ENCODE measurements at regions not wholly inside any gene's neighbourhood (a gene's known extent, or its start where the extent isn't known, plus 50 kb on each side); places are given as distances from the start of the nearest gene placed in this dataset.
A peak's percentile ranks its signal among the peaks of the same experiment; 100 is the strongest.

- CTCF ChIA-PET: no interaction called here
- TF ChIP-seq CTCF (IDR thresholded peaks at IDR 0.05; ENCODE audit: insufficient read depth in 1 of 2, low read depth in 1 of 2, low read length in 1 of 2, severe bottlenecking in 1 of 2, unreplicated experiment in 1 of 2): no peak
- H3K27ac Mint-ChIP-seq (ENCODE audit: unreplicated experiment): no peak overlapping the region
- H3K27me3 Mint-ChIP-seq (ENCODE audit: insufficient read depth, unreplicated experiment): no peaks in the 10 kb centered on the region
- no peak for DNase-seq
- intact Hi-C loops (cut with micrococcal nuclease; ENCODE audit: unreplicated experiment): no loop called here
- POLR2A ChIA-PET: no interaction called here
- H3K4me3 Mint-ChIP-seq (ENCODE audit: unreplicated experiment): no peak overlapping the region
- no peaks in the 10 kb centered on the region for H3K27me3 ChIP-seq (replicated peaks; ENCODE audit: control insufficient read depth, insufficient read depth, low read length)
- BruUV-seq (replicated peaks): no TSS peak
- peaks cover 11% of the 10 kb centered on the region for H3K9me3 Mint-ChIP-seq (ENCODE audit: unreplicated experiment)
- no peak overlapping the region for H3K4me3 ChIP-seq (ENCODE audit: low read depth, low read length)
- no peaks in the 10 kb centered on the region for H3K36me3 Mint-ChIP-seq (ENCODE audit: insufficient read depth, unreplicated experiment)
- peaks cover 8% of the 10 kb centered on the region; the same call in 1 of the 2 replicates for H3K4me1 ChIP-seq
- H3K4me1 Mint-ChIP-seq (ENCODE audit: low read depth, unreplicated experiment): peaks cover 6% of the 10 kb centered on the region
- no peaks in the 10 kb centered on the region for H3K36me3 ChIP-seq (ENCODE audit: control insufficient read depth, insufficient read depth, low read length)
- H3K9me3 ChIP-seq: no peaks in the 10 kb centered on the region
These were observed 541.7 kb downstream of the METTL15 start for GRCh38 chr11:28649922-28650321.

DNA sequence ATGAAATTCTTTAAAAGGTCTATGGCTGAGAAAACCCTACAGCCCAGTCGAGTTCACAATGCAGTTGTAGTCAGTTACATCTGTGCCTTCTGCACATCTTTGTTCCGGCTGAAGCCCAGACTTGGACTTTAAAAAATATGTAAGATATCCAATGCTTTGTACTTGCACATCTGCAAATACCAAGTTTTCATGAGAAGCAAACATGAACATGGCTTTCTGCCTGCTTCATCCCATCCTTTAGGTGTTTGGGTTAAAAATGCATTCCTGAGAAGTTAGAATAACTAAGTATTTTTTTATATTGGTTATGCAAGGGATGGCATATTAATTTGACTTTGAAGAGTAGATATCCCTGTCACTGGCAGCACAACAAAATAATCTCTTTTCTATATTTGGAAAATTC is 528.4 kb downstream of the METTL15 start:
- Histone ChIP-seq H3K4me1 (peaks cover 14% of the 10 kb centered on the region; the same call in 1 of the 2 replicates), H3K27me3 (replicated peaks; ENCODE audit: control insufficient read depth, insufficient read depth, low read length) (no peaks in the 10 kb centered on the region), H3K9me3 (peaks cover 4% of the 10 kb centered on the region; the same call in 1 of the 2 replicates), H3K4me3 (ENCODE audit: low read depth, low read length) (no peak overlapping the region), H3K36me3 (ENCODE audit: control insufficient read depth, insufficient read depth, low read length) (no peaks in the 10 kb centered on the region)
- no peaks in the 10 kb centered on the region for H3K9me3 Mint-ChIP-seq (ENCODE audit: unreplicated experiment)
- no peak for DNase-seq
- BruUV-seq (replicated peaks): no TSS peak
- H3K36me3 Mint-ChIP-seq (ENCODE audit: insufficient read depth, unreplicated experiment): no peaks in the 10 kb centered on the region
- intact Hi-C loops (cut with micrococcal nuclease; ENCODE audit: unreplicated experiment): loop anchor here (1.0 kb wide), 1 partner anchor 42 kb away; no protein-coding TSS in a partner anchor
- no peaks in the 10 kb centered on the region for H3K27me3 Mint-ChIP-seq (ENCODE audit: insufficient read depth, unreplicated experiment)
- ChIA-PET POLR2A (no interaction called here), CTCF (no interaction called here)
- H3K4me1 Mint-ChIP-seq (ENCODE audit: low read depth, unreplicated experiment): peaks cover 14% of the 10 kb centered on the region
- H3K4me3 Mint-ChIP-seq (ENCODE audit: unreplicated experiment): no peak overlapping the region
- no peak for TF ChIP-seq CTCF (IDR thresholded peaks at IDR 0.05; ENCODE audit: insufficient read depth in 1 of 2, low read depth in 1 of 2, low read length in 1 of 2, severe bottlenecking in 1 of 2, unreplicated experiment in 1 of 2)
- H3K27ac Mint-ChIP-seq (ENCODE audit: unreplicated experiment): no peak overlapping the region

DNA sequence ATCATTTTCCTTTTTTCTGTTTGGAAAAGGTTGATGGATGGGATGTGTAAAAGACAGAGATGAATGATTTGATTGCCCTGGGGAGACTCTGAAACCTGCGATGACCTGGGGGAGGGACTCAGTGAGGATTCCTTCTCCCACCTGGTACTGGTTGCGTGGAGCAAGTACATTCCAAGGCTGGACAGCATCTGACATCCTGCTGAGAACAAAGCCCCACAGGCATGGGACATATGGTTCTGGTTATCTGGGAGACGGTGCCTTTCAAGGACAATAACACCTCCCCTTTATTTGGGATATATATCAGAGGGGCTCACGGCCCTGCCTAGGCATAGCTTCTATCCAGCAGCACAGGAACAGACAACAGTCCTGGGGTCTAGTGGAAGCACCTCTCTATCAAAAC is 527.8 kb downstream of the METTL15 start:
- H3K36me3 Mint-ChIP-seq (ENCODE audit: insufficient read depth, unreplicated experiment): no peaks in the 10 kb centered on the region
- TF ChIP-seq CTCF (IDR thresholded peaks at IDR 0.05; ENCODE audit: insufficient read depth in 1 of 2, low read depth in 1 of 2, low read length in 1 of 2, severe bottlenecking in 1 of 2, unreplicated experiment in 1 of 2): no peak
- Histone ChIP-seq H3K36me3 (ENCODE audit: control insufficient read depth, insufficient read depth, low read length) (no peaks in the 10 kb centered on the region), H3K27me3 (replicated peaks; ENCODE audit: control insufficient read depth, insufficient read depth, low read length) (no peaks in the 10 kb centered on the region), H3K9me3 (peaks cover 4% of the 10 kb centered on the region; the same call in 1 of the 2 replicates), H3K4me1 (peaks cover 14% of the 10 kb centered on the region; the same call in 1 of the 2 replicates), H3K4me3 (ENCODE audit: low read depth, low read length) (no peak overlapping the region)
- CTCF ChIA-PET: no interaction called here
- no peak overlapping the region for H3K27ac Mint-ChIP-seq (ENCODE audit: unreplicated experiment)
- no peaks in the 10 kb centered on the region for H3K9me3 Mint-ChIP-seq (ENCODE audit: unreplicated experiment)
- POLR2A ChIA-PET: no interaction called here
- no TSS peak for BruUV-seq (replicated peaks)
- peak; percentile 15 to 48 for DNase-seq
- no peaks in the 10 kb centered on the region for H3K27me3 Mint-ChIP-seq (ENCODE audit: insufficient read depth, unreplicated experiment)
- intact Hi-C loops (cut with micrococcal nuclease; ENCODE audit: unreplicated experiment): loop anchor here (1.0 kb wide), 1 partner anchor 42 kb away; no protein-coding TSS in a partner anchor
- H3K4me3 Mint-ChIP-seq (ENCODE audit: unreplicated experiment): no peak overlapping the region
- H3K4me1 Mint-ChIP-seq (ENCODE audit: low read depth, unreplicated experiment): peaks cover 14% of the 10 kb centered on the region

All from Caco-2 (cell line).